Prostate gland (tissue), 2 donors: ENCODE measurements at regions not wholly inside any gene's neighbourhood (a gene's known extent, or its start where the extent isn't known, plus 50 kb on each side); places are given as distances from the start of the nearest gene placed in this dataset.

Experiments
- CTCF ChIP-seq, 4 experiments: fragments of 200-600 bp in 2 of 4; fragments of 450-650 bp in 2 of 4; sonication (generic) in 2 of 4; IDR thresholded peaks; 1 replicate in 3 of 4; 2 replicates in 1 of 4; pipeline ENCODE4 v1.5.1; 2016 to 2019; ENCODE audit warnings: antibody characterized with exemption in 4 of 4, mild to moderate bottlenecking in 2 of 4, moderate library complexity in 2 of 4
- POLR2A ChIP-seq: fragments of 450-650 bp; IDR thresholded peaks from one replicate; pipeline ENCODE4 v1.6.1; 2016; ENCODE audit warnings: antibody characterized with exemption, mild to moderate bottlenecking

GRCh38 chr4:141573678-141574077 lies 62.7 kb upstream of the IL15 start:
- TF ChIP-seq CTCF (IDR thresholded peaks at IDR 0.05) (no peak), POLR2A (no peak)
